Endodermal cell (in vitro differentiated cells): ENCODE measurements at regions not wholly inside any gene's neighbourhood (a gene's known extent, or its start where the extent isn't known, plus 50 kb on each side); places are given as distances from the start of the nearest gene placed in this dataset.

ENCODE experiments used
- DNase-seq: peaks from one replicate; pipeline ENCODE4 v3.0.0-alpha.2; 2017
- H3K27ac ChIP-seq: 2 replicates; pipeline ENCODE4 v1.5.1; 2013; ENCODE audit warnings: mild to moderate bottlenecking, low read depth, low read length, moderate library complexity
- H3K27me3 ChIP-seq: 2 replicates; pipeline ENCODE4 v1.6.1; 2013; ENCODE audit warnings: mild to moderate bottlenecking, low read length, moderate library complexity; ENCODE audit not compliant: insufficient read depth, control insufficient read depth, poor library complexity, severe bottlenecking
- H3K36me3 ChIP-seq: 2 replicates; pipeline ENCODE4 v1.7.0; 2013; ENCODE audit warnings: mild to moderate bottlenecking, low read length, moderate library complexity; ENCODE audit not compliant: control insufficient read depth, insufficient read depth
- H3K4me1 ChIP-seq: one replicate; pipeline ENCODE4 v1.7.0; 2013; ENCODE audit warnings: low read length; ENCODE audit not compliant: control insufficient read depth, insufficient read depth
- H3K4me3 ChIP-seq: 2 replicates; pipeline ENCODE4 v1.5.1; 2013; ENCODE audit warnings: mild to moderate bottlenecking, low read length, moderate library complexity
- H3K9ac ChIP-seq: 2 replicates; pipeline ENCODE4 v1.6.1; 2013; ENCODE audit warnings: mild to moderate bottlenecking, low read length, moderate library complexity; ENCODE audit not compliant: poor library complexity, severe bottlenecking; ENCODE audit errors: extremely low read depth
- H3K9me3 ChIP-seq: 2 replicates; pipeline ENCODE4 v1.6.1; 2013; ENCODE audit warnings: mild to moderate bottlenecking, low read length, moderate library complexity; ENCODE audit not compliant: control insufficient read depth
- H3K27ac Mint-ChIP-seq: 2 replicates; pipeline ENCODE4 v1.8.0; 2020; ENCODE audit warnings: mixed read lengths
- H3K27me3 Mint-ChIP-seq: 2 replicates; pipeline ENCODE4 v1.8.0; 2021; ENCODE audit warnings: mild to moderate bottlenecking, mixed read lengths; ENCODE audit not compliant: insufficient read depth
- H3K36me3 Mint-ChIP-seq: 2 replicates; pipeline ENCODE4 v1.8.0; 2020; ENCODE audit warnings: low read depth, mixed read lengths
- H3K4me1 Mint-ChIP-seq: 2 replicates; pipeline ENCODE4 v1.8.0; 2020; ENCODE audit warnings: mixed read lengths
- H3K4me3 Mint-ChIP-seq: 2 replicates; pipeline ENCODE4 v1.8.0; 2020; ENCODE audit warnings: mild to moderate bottlenecking, moderate library complexity, mixed read lengths
- H3K9me3 Mint-ChIP-seq: 2 replicates; pipeline ENCODE4 v1.8.0; 2020; ENCODE audit warnings: mild to moderate bottlenecking, mixed read lengths
- WGBS, 2 experiments: methylation state at CpG; one replicate each; pipeline versions ENCODE4 v1.1.5 to v1.1.7; 2013; ENCODE audit warnings: missing lambda C conversion rate in 2 of 2, mixed read lengths in 1 of 2; ENCODE audit not compliant: insufficient coverage in 1 of 2, insufficient read length in 1 of 2; 5-methylcytosine and 5-hydroxymethylcytosine counted together
- TF ChIP-seq, protein P1 (sequence below): fragments of 200-600 bp; sonication (generic); conservative IDR thresholded peaks from 2 replicates; pipeline ENCODE4 v1.5.0; 2021; ENCODE audit warnings: antibody characterized with exemption, mild to moderate bottlenecking

DNA sequence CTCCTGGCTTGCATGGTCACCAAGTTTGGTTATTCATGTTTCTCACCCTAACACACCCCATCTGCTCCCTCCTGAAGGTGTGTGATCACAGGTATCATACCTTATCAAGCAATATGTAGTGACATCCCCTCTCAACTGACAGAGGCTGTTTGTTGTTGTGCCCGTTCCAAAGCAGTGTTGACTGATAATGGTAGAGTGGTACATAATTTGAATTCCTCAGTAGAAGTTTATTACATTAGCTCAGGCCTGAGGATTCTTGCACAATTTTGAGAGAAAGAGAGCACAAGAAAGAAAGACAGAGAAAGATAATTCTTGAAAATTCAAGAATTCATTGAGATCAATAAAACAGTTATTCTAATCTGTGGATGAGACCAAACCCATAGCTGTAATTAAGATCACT, 69.1 kb upstream of the SATB1 start:
- 89% methylated on average over 1 of the region's 1 CpG; no CpG with 5 or more reads in 1 of the 2 experiments for WGBS, 2 experiments
- Histone ChIP-seq H3K9ac (no peak overlapping the region), H3K27ac (no peak overlapping the region), H3K4me3 (no peak overlapping the region), H3K36me3 (no peaks in the 10 kb centered on the region), H3K9me3 (no peaks in the 10 kb centered on the region), H3K27me3 (no peaks in the 10 kb centered on the region), H3K4me1 (no peaks in the 10 kb centered on the region)
- TF ChIP-seq, protein P1, sequence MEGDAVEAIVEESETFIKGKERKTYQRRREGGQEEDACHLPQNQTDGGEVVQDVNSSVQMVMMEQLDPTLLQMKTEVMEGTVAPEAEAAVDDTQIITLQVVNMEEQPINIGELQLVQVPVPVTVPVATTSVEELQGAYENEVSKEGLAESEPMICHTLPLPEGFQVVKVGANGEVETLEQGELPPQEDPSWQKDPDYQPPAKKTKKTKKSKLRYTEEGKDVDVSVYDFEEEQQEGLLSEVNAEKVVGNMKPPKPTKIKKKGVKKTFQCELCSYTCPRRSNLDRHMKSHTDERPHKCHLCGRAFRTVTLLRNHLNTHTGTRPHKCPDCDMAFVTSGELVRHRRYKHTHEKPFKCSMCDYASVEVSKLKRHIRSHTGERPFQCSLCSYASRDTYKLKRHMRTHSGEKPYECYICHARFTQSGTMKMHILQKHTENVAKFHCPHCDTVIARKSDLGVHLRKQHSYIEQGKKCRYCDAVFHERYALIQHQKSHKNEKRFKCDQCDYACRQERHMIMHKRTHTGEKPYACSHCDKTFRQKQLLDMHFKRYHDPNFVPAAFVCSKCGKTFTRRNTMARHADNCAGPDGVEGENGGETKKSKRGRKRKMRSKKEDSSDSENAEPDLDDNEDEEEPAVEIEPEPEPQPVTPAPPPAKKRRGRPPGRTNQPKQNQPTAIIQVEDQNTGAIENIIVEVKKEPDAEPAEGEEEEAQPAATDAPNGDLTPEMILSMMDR: no peak
- Mint-ChIP-seq H3K4me3 (no peak overlapping the region), H3K27me3 (no peaks in the 10 kb centered on the region), H3K36me3 (no peaks in the 10 kb centered on the region), H3K9me3 (no peaks in the 10 kb centered on the region), H3K27ac (no peak overlapping the region), H3K4me1 (peaks cover 8% of the 10 kb centered on the region)
- DNase-seq: no peak

DNA sequence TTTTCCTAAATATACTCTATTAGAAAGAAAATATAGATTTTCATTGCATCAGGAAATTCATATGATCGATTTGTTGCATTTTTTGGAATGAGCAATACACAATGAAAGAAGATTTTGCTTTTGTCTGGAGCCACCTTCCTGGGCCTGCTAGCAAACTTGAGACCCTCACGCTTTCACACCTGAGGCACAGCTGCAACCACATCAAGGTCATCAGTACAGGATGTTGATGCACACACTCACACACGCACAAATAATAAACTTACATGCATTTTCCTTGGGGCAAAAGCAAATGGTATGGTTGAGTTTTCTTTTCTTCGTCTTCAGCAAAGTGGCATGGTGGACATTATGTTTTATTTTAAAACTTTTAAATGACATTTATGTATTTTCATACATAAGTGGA, 64.8 kb upstream of the SATB1 start:
- no peaks in the 10 kb centered on the region for H3K4me1 ChIP-seq
- no peak for DNase-seq
- TF ChIP-seq, protein P1: no peak
- WGBS, 2 experiments: 93 to 100% methylated on average over 1 to 3 of the region's 4 CpGs
- no peaks in the 10 kb centered on the region for H3K9me3 ChIP-seq
- H3K9ac ChIP-seq: no peak overlapping the region
- Mint-ChIP-seq H3K9me3 (peaks cover 4% of the 10 kb centered on the region), H3K36me3 (no peaks in the 10 kb centered on the region), H3K27ac (no peak overlapping the region), H3K4me1 (peaks cover 5% of the 10 kb centered on the region), H3K4me3 (no peak overlapping the region), H3K27me3 (no peaks in the 10 kb centered on the region)
- no peaks in the 10 kb centered on the region for H3K36me3 ChIP-seq
- no peaks in the 10 kb centered on the region for H3K27me3 ChIP-seq
- no peak overlapping the region for H3K4me3 ChIP-seq
- H3K27ac ChIP-seq: no peak overlapping the region

- TF ChIP-seq, protein P1: no peak
- H3K27ac ChIP-seq: no peak overlapping the region
Measured at GRCh38 chr3:18483226-18483625, 58.1 kb upstream of the SATB1 start.

More at GRCh38 chr3:18483226-18483625, 58.1 kb upstream of the SATB1 start:
- 94% methylated on average over 3 of the region's 3 CpGs; no CpG with 5 or more reads in 1 of the 2 experiments for WGBS, 2 experiments
- H3K27me3 Mint-ChIP-seq: no peaks in the 10 kb centered on the region
- H3K4me1 Mint-ChIP-seq: peaks cover 8% of the 10 kb centered on the region
- H3K4me3 Mint-ChIP-seq: no peak overlapping the region
- no peak overlapping the region for H3K27ac Mint-ChIP-seq
- Histone ChIP-seq H3K27me3 (no peaks in the 10 kb centered on the region), H3K4me3 (no peak overlapping the region), H3K9me3 (no peaks in the 10 kb centered on the region), H3K36me3 (no peaks in the 10 kb centered on the region), H3K9ac (no peak overlapping the region), H3K4me1 (peaks cover 4% of the 10 kb centered on the region)
- H3K9me3 Mint-ChIP-seq: peaks cover 4% of the 10 kb centered on the region
- no peaks in the 10 kb centered on the region for H3K36me3 Mint-ChIP-seq
- DNase-seq: no peak
